Liver (tissue), 7 donors: ENCODE measurements at regions not wholly inside any gene's neighbourhood (a gene's known extent, or its start where the extent isn't known, plus 50 kb on each side); places are given as distances from the start of the nearest gene placed in this dataset.

ENCODE experiments used
- DNase-seq: peaks from one replicate; pipeline ENCODE4 v3.0.0-alpha.2; 2017; ENCODE audit warnings: low spot score
- H3K27ac ChIP-seq, 2 donors: one replicate each; pipeline ENCODE4 v1.7.0; 2013; ENCODE audit warnings: inconsistent platforms in 2 of 2, low read length in 2 of 2, control low read depth in 1 of 2, low read depth in 1 of 2, mild to moderate bottlenecking in 1 of 2
- H3K27me3 ChIP-seq, 4 donors: one replicate each; pipeline versions ENCODE4 v1.6.1 to v1.7.0; 2013; ENCODE audit warnings: low read length in 3 of 4, inconsistent platforms in 1 of 4, mild to moderate bottlenecking in 1 of 4, moderate library complexity in 1 of 4; ENCODE audit not compliant: control insufficient read depth in 4 of 4, insufficient read depth in 4 of 4
- H3K36me3 ChIP-seq, 4 donors: one replicate each; pipeline versions ENCODE4 v1.6.1 to v1.7.0; 2013; ENCODE audit warnings: low read length in 3 of 4, mild to moderate bottlenecking in 3 of 4, low read depth in 1 of 4, moderate library complexity in 1 of 4; ENCODE audit not compliant: control insufficient read depth in 4 of 4, insufficient read depth in 3 of 4
- H3K4me1 ChIP-seq, 4 donors: one replicate each; pipeline versions ENCODE4 v1.6.1 to v1.7.0; 2013; ENCODE audit warnings: low read length in 3 of 4, mild to moderate bottlenecking in 3 of 4, moderate library complexity in 1 of 4; ENCODE audit not compliant: control insufficient read depth in 4 of 4, insufficient read depth in 4 of 4
- H3K4me3 ChIP-seq, 3 donors: one replicate each; pipeline versions ENCODE4 v1.6.1 to v1.7.0; 2013; ENCODE audit warnings: low read length in 3 of 3, control low read depth in 1 of 3, low read depth in 1 of 3, mild to moderate bottlenecking in 1 of 3
- H3K9ac ChIP-seq, 2 donors: one replicate each; pipeline ENCODE4 v1.7.0; 2013; ENCODE audit warnings: low read length in 2 of 2, mild to moderate bottlenecking in 2 of 2, moderate library complexity in 2 of 2, control low read depth in 1 of 2, low read depth in 1 of 2
- H3K9me3 ChIP-seq, 4 donors: one replicate each; pipeline versions ENCODE4 v1.6.1 to v1.7.0; 2013; ENCODE audit warnings: low read length in 3 of 4; ENCODE audit not compliant: control insufficient read depth in 4 of 4
- EGR1 ChIP-seq, 2 donors: IDR thresholded peaks; 2 replicates each; pipeline ENCODE4 v1.6.1; 2016 to 2018; ENCODE audit warnings: antibody characterized with exemption in 2 of 2, low read depth in 2 of 2
- GABPA ChIP-seq, 2 donors: IDR thresholded peaks in 1 of 2; conservative IDR thresholded peaks in 1 of 2; 2 replicates each; pipeline ENCODE4 v1.6.1; 2016; ENCODE audit warnings: antibody characterized with exemption in 2 of 2, mild to moderate bottlenecking in 1 of 2, moderate library complexity in 1 of 2
- MAX ChIP-seq: IDR thresholded peaks from 2 replicates; pipeline ENCODE4 v1.6.1; 2016; ENCODE audit warnings: antibody characterized with exemption
- RXRA ChIP-seq, 2 donors: IDR thresholded peaks; 2 replicates each; pipeline ENCODE4 v1.6.1; 2017 to 2018; ENCODE audit warnings: antibody characterized with exemption in 2 of 2, mild to moderate bottlenecking in 1 of 2
- TAF1 ChIP-seq: conservative IDR thresholded peaks from 2 replicates; pipeline ENCODE4 v1.6.1; 2016; ENCODE audit warnings: antibody characterized with exemption, mild to moderate bottlenecking
- YY1 ChIP-seq: IDR thresholded peaks from 2 replicates; pipeline ENCODE4 v1.6.1; 2016; ENCODE audit warnings: antibody characterized with exemption, mild to moderate bottlenecking
- ZBTB33 ChIP-seq: IDR thresholded peaks from 2 replicates; pipeline ENCODE4 v1.6.1; 2016; ENCODE audit warnings: antibody characterized with exemption
- WGBS: extraction: QIAGEN DNeasy Blood & Tissue Kit; methylation state at CpG from one replicate; pipeline ENCODE4 v1.1.7; 2013; 5-methylcytosine and 5-hydroxymethylcytosine counted together
- TF ChIP-seq, protein P1 (sequence below): IDR thresholded peaks from 2 replicates; pipeline ENCODE4 v1.6.1; 2016; ENCODE audit warnings: antibody characterized with exemption, mild to moderate bottlenecking
- donor health status: healthy.
- donor health status: healthy.
- donor health status: healthy.
- donor health status: healthy.

DNA sequence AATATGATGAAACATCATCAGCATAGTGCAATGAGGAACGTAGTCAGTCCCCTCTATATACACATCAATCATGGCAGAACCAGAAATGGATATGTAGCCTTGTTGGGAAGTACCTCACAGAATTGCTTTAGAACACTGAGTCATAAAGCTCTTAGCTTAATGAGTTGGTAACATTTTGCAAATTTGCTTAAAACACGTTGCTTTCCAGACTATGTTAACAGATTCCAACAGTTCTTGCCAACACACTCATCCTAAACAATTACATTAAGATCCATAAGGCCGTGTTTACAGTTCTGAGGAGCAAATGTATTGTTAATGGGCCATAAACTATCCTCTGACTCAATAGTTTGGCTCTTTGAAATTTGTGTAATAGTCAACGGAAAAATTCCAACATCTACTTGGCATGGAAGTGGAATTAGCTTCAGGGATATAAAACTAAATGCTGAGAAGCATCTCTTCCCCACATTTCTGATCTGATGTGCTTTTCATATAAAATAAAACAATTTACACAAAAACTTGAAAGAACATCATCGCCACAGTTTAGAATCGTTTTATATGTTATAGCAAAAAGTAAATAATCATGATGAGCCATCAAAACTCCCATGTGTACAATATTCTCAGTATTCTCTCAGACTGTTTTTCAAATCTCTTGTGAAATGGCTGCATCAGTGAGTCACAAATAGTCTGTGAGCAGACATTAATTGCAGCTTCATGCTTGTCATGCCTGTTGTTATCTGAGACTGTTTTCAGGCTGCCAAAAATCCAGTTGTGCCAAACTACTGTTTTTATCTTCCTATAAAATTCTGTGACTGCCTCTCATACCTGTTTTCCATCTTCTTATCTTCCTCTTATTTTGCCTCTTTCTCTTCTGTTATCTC lies 291.9 kb downstream of the COX7C start (continued):
- TF ChIP-seq, protein P1, sequence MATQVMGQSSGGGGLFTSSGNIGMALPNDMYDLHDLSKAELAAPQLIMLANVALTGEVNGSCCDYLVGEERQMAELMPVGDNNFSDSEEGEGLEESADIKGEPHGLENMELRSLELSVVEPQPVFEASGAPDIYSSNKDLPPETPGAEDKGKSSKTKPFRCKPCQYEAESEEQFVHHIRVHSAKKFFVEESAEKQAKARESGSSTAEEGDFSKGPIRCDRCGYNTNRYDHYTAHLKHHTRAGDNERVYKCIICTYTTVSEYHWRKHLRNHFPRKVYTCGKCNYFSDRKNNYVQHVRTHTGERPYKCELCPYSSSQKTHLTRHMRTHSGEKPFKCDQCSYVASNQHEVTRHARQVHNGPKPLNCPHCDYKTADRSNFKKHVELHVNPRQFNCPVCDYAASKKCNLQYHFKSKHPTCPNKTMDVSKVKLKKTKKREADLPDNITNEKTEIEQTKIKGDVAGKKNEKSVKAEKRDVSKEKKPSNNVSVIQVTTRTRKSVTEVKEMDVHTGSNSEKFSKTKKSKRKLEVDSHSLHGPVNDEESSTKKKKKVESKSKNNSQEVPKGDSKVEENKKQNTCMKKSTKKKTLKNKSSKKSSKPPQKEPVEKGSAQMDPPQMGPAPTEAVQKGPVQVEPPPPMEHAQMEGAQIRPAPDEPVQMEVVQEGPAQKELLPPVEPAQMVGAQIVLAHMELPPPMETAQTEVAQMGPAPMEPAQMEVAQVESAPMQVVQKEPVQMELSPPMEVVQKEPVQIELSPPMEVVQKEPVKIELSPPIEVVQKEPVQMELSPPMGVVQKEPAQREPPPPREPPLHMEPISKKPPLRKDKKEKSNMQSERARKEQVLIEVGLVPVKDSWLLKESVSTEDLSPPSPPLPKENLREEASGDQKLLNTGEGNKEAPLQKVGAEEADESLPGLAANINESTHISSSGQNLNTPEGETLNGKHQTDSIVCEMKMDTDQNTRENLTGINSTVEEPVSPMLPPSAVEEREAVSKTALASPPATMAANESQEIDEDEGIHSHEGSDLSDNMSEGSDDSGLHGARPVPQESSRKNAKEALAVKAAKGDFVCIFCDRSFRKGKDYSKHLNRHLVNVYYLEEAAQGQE, result no peak

DNA sequence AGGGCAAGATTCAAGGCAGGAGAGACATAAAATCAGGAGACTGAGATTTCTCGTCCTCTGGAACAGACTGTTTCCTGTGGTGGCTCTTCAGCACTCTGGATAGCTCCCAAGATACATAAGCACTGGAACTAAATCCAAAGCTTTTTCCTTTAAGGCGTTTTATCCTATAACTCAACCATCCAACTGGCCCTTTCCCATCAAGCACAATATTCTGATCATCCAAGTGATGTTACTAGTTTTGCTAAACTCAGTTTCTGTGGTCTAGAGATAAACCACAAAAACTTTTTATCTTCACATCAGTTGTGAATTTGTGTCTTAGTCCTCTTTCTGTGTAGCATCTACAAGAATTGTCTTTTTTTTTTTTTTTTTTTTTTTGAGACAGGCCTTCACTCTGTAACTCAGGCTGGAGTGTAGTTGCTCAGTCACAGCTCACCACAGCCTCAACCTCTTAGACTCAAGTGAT lies 299.4 kb downstream of the COX7C start:
- no peak for DNase-seq
- no peaks in the 10 kb centered on the region for H3K27me3 ChIP-seq
- H3K9ac ChIP-seq, result no peak overlapping the region
- no peaks in the 10 kb centered on the region for H3K36me3 ChIP-seq
- no peaks in the 10 kb centered on the region for H3K9me3 ChIP-seq
- H3K4me3 ChIP-seq, result no peak overlapping the region
- no peak overlapping the region for H3K27ac ChIP-seq
- WGBS, result 18% methylated on average over 2 of the region's 2 CpGs
- no peaks in the 10 kb centered on the region for H3K4me1 ChIP-seq
- no peak for TF ChIP-seq EGR1 (IDR thresholded peaks at IDR 0.05; ENCODE audit: low read depth in 2 of 2)
- TF ChIP-seq RXRA (IDR thresholded peaks at IDR 0.05), result no peak
- TF ChIP-seq GABPA (IDR thresholded peaks at IDR 0.05 in 1 of 2, conservative IDR thresholded peaks at IDR 0.05 in 1 of 2), result no peak
- TF ChIP-seq, protein P1, result peak; percentile 98
- no peak for TF ChIP-seq MAX
- TF ChIP-seq ZBTB33, result no peak
- TF ChIP-seq TAF1, result no peak
- TF ChIP-seq YY1, result no peak
